HCT116 (cell line): ENCODE measurements at regions not wholly inside any gene's neighbourhood (a gene's known extent, or its start where the extent isn't known, plus 50 kb on each side); places are given as distances from the start of the nearest gene placed in this dataset.

Experiments used
- ATAC-seq: fragments of 200-7000 bp; cut with Tn5 transposase; 2 replicates; pipeline ENCODE4 v1.9.1; 2020; ENCODE audit warnings: mild to moderate bottlenecking, moderate library complexity
- BruUV-seq: library from RNA; stranded (reverse); fragments of 400-500 nt; replicated peaks from 2 replicates; lab custom pipeline; 2021; lab: Mats Ljungman, UMichigan
- CTCF ChIA-PET: fragments of 300-600 bp; sonication (Branson Sonifier 250); formaldehyde crosslinking; loops from one replicate; lab custom pipeline; 2021; ENCODE audit warnings: antibody characterized with exemption; lab: Charles Lee
- POLR2A ChIA-PET: fragments of 300-600, 350-600 bp; sonication (Branson Sonifier 250); formaldehyde crosslinking; loops from one replicate; lab custom pipeline; 2021; ENCODE audit warnings: antibody characterized with exemption; lab: Charles Lee
- RAD21 ChIA-PET, 2 experiments: fragments of 300-600 bp; sonication (Branson Sonifier 250); formaldehyde crosslinking; loops; one replicate each; lab custom pipeline; 2023; ENCODE audit warnings: low total read pairs in 2 of 2; ENCODE audit not compliant: uncharacterized antibody in 2 of 2, unreplicated experiment in 2 of 2, low non-redundant PET in 1 of 2; lab: Charles Lee
- DNase-seq: peaks from one replicate; pipeline ENCODE4 v3.0.0-alpha.2; 2010; ENCODE audit warnings: low read depth, low spot score
- H2AFZ ChIP-seq: fragments of 200-600 bp; shearing (Covaris generic), sonication (generic); 2 replicates; pipeline ENCODE4 v1.6.1; 2017; ENCODE audit warnings: low read depth, mixed run types, mixed read lengths, antibody characterized with exemption, low read length; ENCODE audit not compliant: poor library complexity, severe bottlenecking
- H3K27ac ChIP-seq: 2 replicates; pipeline ENCODE4 v1.5.1; 2012; ENCODE audit warnings: low read depth, low read length
- H3K27me3 ChIP-seq: fragments of 200-600 bp; sonication (generic); 2 replicates; pipeline ENCODE4 v1.6.1; 2016; ENCODE audit warnings: mixed run types, low read length, mixed read lengths; ENCODE audit not compliant: insufficient read depth
- H3K36me3 ChIP-seq, 2 experiments: fragments of 200-500 bp in 1 of 2; fragments of 200-600 bp in 1 of 2; sonication (Bioruptor generic) in 1 of 2; sonication (generic) in 1 of 2; 2 replicates each; pipeline versions ENCODE4 v1.5.1 to v1.6.1; 2014 to 2016; ENCODE audit warnings: low read length in 2 of 2, inconsistent platforms in 1 of 2, mixed read lengths in 1 of 2, mixed run types in 1 of 2; ENCODE audit not compliant: insufficient read depth in 2 of 2, control insufficient read depth in 1 of 2
- H3K4me1 ChIP-seq, 2 experiments: fragments of 200-600 bp in 1 of 2; sonication (generic) in 1 of 2; 2 replicates each; pipeline versions ENCODE4 v1.5.1 to v1.6.1; 2012 to 2017; ENCODE audit warnings: low read length in 2 of 2, inconsistent platforms in 1 of 2, mild to moderate bottlenecking in 1 of 2, mixed read lengths in 1 of 2, mixed run types in 1 of 2, moderate library complexity in 1 of 2; ENCODE audit not compliant: insufficient read depth in 2 of 2, control insufficient read depth in 1 of 2
- H3K4me2 ChIP-seq: fragments of 200-600 bp; sonication (generic); 2 replicates; pipeline ENCODE4 v1.6.1; 2017; ENCODE audit warnings: mixed run types, low read length, mixed read lengths
- H3K4me3 ChIP-seq, 2 experiments: fragments of 200-600 bp in 1 of 2; sonication (generic) in 1 of 2; replicated peaks in 1 of 2; 2 replicates each; pipeline ENCODE4 v1.5.1; 2011 to 2016; ENCODE audit warnings: low read length in 2 of 2, control low read depth in 1 of 2, low read depth in 1 of 2, mild to moderate bottlenecking in 1 of 2, mixed read lengths in 1 of 2, mixed run types in 1 of 2
- H3K79me2 ChIP-seq: fragments of 200-600 bp; sonication (generic); 2 replicates; pipeline ENCODE4 v1.6.1; 2017; ENCODE audit warnings: mild to moderate bottlenecking, mixed run types, low read length, moderate library complexity, mixed read lengths; ENCODE audit not compliant: insufficient read depth
- H3K9ac ChIP-seq: fragments of 200-600 bp; sonication (generic); 2 replicates; pipeline ENCODE4 v1.6.1; 2016; ENCODE audit warnings: low read length, mixed read lengths
- H3K9me2 ChIP-seq: fragments of 200-600 bp; sonication (generic), shearing (Covaris generic); 2 replicates; pipeline ENCODE4 v1.6.1; 2017; ENCODE audit warnings: mixed run types, mild to moderate bottlenecking, moderate library complexity; ENCODE audit not compliant: insufficient read depth
- H3K9me3 ChIP-seq, 2 experiments: fragments of 200-500 bp in 1 of 2; fragments of 200-600 bp in 1 of 2; sonication (Bioruptor generic) in 1 of 2; sonication (generic) in 1 of 2; 2 replicates each; pipeline ENCODE4 v1.6.1; 2014 to 2017; ENCODE audit warnings: low read length in 2 of 2, mixed read lengths in 2 of 2, inconsistent platforms in 1 of 2, low read depth in 1 of 2, mild to moderate bottlenecking in 1 of 2, mixed run types in 1 of 2, moderate library complexity in 1 of 2; ENCODE audit not compliant: control insufficient read depth in 1 of 2, insufficient read depth in 1 of 2
- H4K20me1 ChIP-seq: fragments of 200-600 bp; sonication (generic), shearing (Covaris generic); 2 replicates; pipeline ENCODE4 v1.6.1; 2017; ENCODE audit warnings: mixed run types, mild to moderate bottlenecking, moderate library complexity; ENCODE audit not compliant: insufficient read depth
- CEBPB ChIP-seq: IDR thresholded peaks from 2 replicates; pipeline ENCODE4 v1.6.1; 2012; ENCODE audit warnings: low read depth
- ELF1 ChIP-seq: IDR thresholded peaks from 2 replicates; pipeline ENCODE4 v1.6.1; 2012; ENCODE audit warnings: low read depth, borderline replicate concordance
- EZH2 ChIP-seq: fragments of 200-600 bp; sonication (generic); IDR thresholded peaks from 2 replicates; pipeline ENCODE4 v1.6.1; 2017; ENCODE audit warnings: antibody characterized with exemption, mixed run types
- JUND ChIP-seq: IDR thresholded peaks from 2 replicates; pipeline ENCODE4 v1.6.1; 2012
- MAX ChIP-seq: IDR thresholded peaks from 2 replicates; pipeline ENCODE4 v1.6.1; 2012
- POLR2AphosphoS5 ChIP-seq: IDR thresholded peaks from 2 replicates; pipeline ENCODE4 v1.6.1; 2011; ENCODE audit warnings: mild to moderate bottlenecking, low read depth, low read length, moderate library complexity
- RAD21 ChIP-seq: IDR thresholded peaks from 2 replicates; pipeline ENCODE4 v1.6.1; 2012; ENCODE audit warnings: low read depth, mild to moderate bottlenecking
- REST ChIP-seq: IDR thresholded peaks from 2 replicates; pipeline ENCODE4 v1.6.1; 2012; ENCODE audit warnings: low read depth
- SP1 ChIP-seq: IDR thresholded peaks from 2 replicates; pipeline ENCODE4 v1.6.1; 2012; ENCODE audit warnings: low read depth
- SRF ChIP-seq: IDR thresholded peaks from 2 replicates; pipeline ENCODE4 v1.6.1; 2012; ENCODE audit warnings: low read depth
- TCF7L2 ChIP-seq: IDR thresholded peaks from 2 replicates; pipeline ENCODE4 v1.7.0; 2011; ENCODE audit warnings: borderline replicate concordance, inconsistent platforms; ENCODE audit not compliant: insufficient read depth, insufficient read length; ENCODE audit errors: extremely low read depth
- YY1 ChIP-seq: IDR thresholded peaks from 2 replicates; pipeline ENCODE4 v1.6.1; 2011; ENCODE audit warnings: low read length, low read depth, moderate library complexity, mild to moderate bottlenecking; ENCODE audit not compliant: insufficient replicate concordance; ENCODE audit errors: extremely low read depth
- ZNF274 ChIP-seq: fragments of 200-500 bp; sonication (Bioruptor generic); IDR thresholded peaks from 2 replicates; pipeline ENCODE4 v1.6.1; 2014; ENCODE audit warnings: mild to moderate bottlenecking, low read depth, low read length, inconsistent platforms
- intact Hi-C: fragments of 100-400 bp; cut with micrococcal nuclease; formaldehyde crosslinking; loops from 2 replicates; pipeline ENCODE4 v1.10.0; 2022
- TF ChIP-seq, protein P1 (sequence below): IDR thresholded peaks from 2 replicates; pipeline ENCODE4 v1.6.1; 2012

DNA sequence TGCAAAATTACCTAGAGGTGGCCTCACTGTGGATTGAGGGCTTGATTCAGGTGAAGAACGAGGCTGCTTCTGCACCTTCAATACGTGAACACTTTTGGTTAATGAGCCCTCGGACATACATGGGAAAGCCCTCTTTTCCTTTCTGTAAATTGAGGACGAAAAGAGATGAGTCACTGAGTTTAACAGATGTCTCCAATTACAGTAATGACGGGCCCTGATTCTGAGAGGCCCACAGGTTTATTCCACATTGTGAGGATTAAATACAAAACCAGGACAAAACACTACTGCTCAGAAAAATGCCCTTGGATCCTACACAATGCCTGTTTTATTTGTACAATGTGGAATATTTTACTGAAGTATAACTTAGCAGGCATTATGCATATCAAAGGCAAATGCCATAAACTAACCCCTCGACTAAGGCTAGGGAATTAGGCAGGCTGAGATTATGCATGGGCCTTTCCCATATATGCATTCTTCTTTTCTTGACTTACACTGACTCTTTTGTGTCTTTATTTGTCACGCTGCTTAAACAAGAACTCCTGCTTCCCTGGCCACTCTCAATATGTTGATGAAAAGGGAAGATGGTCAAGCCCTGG, 819.9 kb downstream of the OLFM4 start:
- no peak for TF ChIP-seq MAX
- no peak for TF ChIP-seq TCF7L2
- no peak for TF ChIP-seq ZNF274
- TF ChIP-seq, protein P1, sequence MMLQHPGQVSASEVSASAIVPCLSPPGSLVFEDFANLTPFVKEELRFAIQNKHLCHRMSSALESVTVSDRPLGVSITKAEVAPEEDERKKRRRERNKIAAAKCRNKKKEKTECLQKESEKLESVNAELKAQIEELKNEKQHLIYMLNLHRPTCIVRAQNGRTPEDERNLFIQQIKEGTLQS: no peak
- TF ChIP-seq YY1: no peak
- no peak for TF ChIP-seq POLR2AphosphoS5
- TF ChIP-seq ELF1: no peak
- TF ChIP-seq CEBPB: no peak
- no peak for TF ChIP-seq SRF
- TF ChIP-seq JUND: no peak
- no peak for TF ChIP-seq SP1
- H3K4me3 ChIP-seq: no peak overlapping the region
- ChIA-PET POLR2A (no interaction called here), RAD21 (no interaction called here), CTCF (no interaction called here)
- no TSS peak for BruUV-seq
- no peaks in the 10 kb centered on the region for H3K79me2 ChIP-seq
- no peak overlapping the region for H3K4me2 ChIP-seq
- no peak overlapping the region for H3K9ac ChIP-seq
- DNase-seq: no peak
- H3K9me2 ChIP-seq: no peaks in the 10 kb centered on the region
- no peaks in the 10 kb centered on the region for H3K27me3 ChIP-seq
- intact Hi-C loops: no loop called here
- no peaks in the 10 kb centered on the region for H4K20me1 ChIP-seq
- no peaks in the 10 kb centered on the region for H3K36me3 ChIP-seq
- no peaks in the 10 kb centered on the region for H3K4me1 ChIP-seq
- H3K9me3 ChIP-seq: peaks cover 16 to 36% of the 10 kb centered on the region in 2 experiments; a peak in 2 of 4 replicates
- no peak overlapping the region for H3K27ac ChIP-seq
- H2AFZ ChIP-seq: no peak overlapping the region
- no peak for ATAC-seq

GRCh38 chr13:53854321-53854720, 825.7 kb downstream of the OLFM4 start:
- DNase-seq: no peak
- H3K36me3 ChIP-seq: no peaks in the 10 kb centered on the region
- peaks cover 16 to 20% of the 10 kb centered on the region in 2 experiments; a peak in 2 of 4 replicates for H3K9me3 ChIP-seq
- CTCF ChIA-PET: no interaction called here
- no peaks in the 10 kb centered on the region for H3K79me2 ChIP-seq
- no peak overlapping the region for H3K27ac ChIP-seq
- no peak overlapping the region for H3K4me2 ChIP-seq
- H3K9ac ChIP-seq: no peak overlapping the region
- ATAC-seq: no peak
- RAD21 ChIA-PET: no interaction called here
- intact Hi-C loops: no loop called here
- H3K4me1 ChIP-seq: no peaks in the 10 kb centered on the region
- no peaks in the 10 kb centered on the region for H3K9me2 ChIP-seq
- H4K20me1 ChIP-seq: no peaks in the 10 kb centered on the region
- no peak overlapping the region for H3K4me3 ChIP-seq
- H2AFZ ChIP-seq: no peak overlapping the region
- H3K27me3 ChIP-seq: no peaks in the 10 kb centered on the region
- POLR2A ChIA-PET: no interaction called here
- no TSS peak for BruUV-seq
- TF ChIP-seq ELF1 (no peak), MAX (no peak), POLR2AphosphoS5 (no peak), EZH2 (no peak), REST (no peak), RAD21 (no peak), CEBPB (no peak), ZNF274 (no peak), JUND (no peak)
- TF ChIP-seq, protein P1: no peak
